NB4 (cell line): ENCODE measurements at regions not wholly inside any gene's neighbourhood (a gene's known extent, or its start where the extent isn't known, plus 50 kb on each side); places are given as distances from the start of the nearest gene placed in this dataset.

Experiments
- MYC ChIP-seq: IDR thresholded peaks from 2 replicates; pipeline ENCODE4 v1.6.1; 2011; ENCODE audit warnings: low read depth, low read length
- POLR2A ChIP-seq: IDR thresholded peaks from 2 replicates; pipeline ENCODE4 v1.6.1; 2011; ENCODE audit warnings: mild to moderate bottlenecking; ENCODE audit not compliant: insufficient read length; ENCODE audit errors: extremely low read depth

DNA sequence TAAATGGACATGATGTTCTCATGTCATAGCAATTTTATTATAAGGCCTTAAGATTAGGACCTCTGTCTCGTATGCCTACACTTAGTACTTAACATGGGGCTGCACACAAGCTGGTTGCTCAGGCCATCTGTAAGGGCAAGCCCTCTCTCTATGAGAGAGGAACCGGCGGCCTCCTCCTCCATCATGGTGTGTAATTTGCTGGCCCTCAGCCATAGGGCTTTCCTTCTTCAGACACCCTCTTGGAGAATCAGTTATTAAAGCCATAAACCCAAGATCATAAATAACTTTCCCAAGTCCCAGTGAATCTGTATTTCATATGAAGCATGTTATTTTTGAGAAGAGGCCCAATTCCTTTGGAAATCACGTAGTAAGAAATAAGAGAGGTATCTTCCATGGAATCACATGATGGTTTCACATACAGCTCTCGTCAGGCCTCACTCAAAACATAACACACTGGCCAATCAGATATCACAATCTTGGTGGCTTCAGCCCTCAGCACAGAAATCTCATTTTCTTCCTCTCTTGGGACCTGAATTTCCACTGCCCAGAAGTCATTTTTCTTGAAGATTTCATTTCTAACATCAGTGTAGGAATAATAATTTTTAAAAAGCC lies 92.6 kb downstream of the RDH14 start:
- no peak for TF ChIP-seq POLR2A
- no peak for TF ChIP-seq MYC
